ENCODE measurements at regions not wholly inside any gene's neighbourhood (a gene's known extent, or its start where the extent isn't known, plus 50 kb on each side); places are given as distances from the start of the nearest gene placed in this dataset.

- TF ChIP-seq, protein P1, sequence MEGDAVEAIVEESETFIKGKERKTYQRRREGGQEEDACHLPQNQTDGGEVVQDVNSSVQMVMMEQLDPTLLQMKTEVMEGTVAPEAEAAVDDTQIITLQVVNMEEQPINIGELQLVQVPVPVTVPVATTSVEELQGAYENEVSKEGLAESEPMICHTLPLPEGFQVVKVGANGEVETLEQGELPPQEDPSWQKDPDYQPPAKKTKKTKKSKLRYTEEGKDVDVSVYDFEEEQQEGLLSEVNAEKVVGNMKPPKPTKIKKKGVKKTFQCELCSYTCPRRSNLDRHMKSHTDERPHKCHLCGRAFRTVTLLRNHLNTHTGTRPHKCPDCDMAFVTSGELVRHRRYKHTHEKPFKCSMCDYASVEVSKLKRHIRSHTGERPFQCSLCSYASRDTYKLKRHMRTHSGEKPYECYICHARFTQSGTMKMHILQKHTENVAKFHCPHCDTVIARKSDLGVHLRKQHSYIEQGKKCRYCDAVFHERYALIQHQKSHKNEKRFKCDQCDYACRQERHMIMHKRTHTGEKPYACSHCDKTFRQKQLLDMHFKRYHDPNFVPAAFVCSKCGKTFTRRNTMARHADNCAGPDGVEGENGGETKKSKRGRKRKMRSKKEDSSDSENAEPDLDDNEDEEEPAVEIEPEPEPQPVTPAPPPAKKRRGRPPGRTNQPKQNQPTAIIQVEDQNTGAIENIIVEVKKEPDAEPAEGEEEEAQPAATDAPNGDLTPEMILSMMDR (IDR thresholded peaks at IDR 0.05): no peak
- H3K4me3 ChIP-seq: no peak overlapping the region
- H3K27ac ChIP-seq: no peak overlapping the region
- DNase-seq (ENCODE audit: low spot score): no peak
Observed at GRCh38 chr5:167952278-167952995, 339.0 kb upstream of the WWC1 start.

DNA sequence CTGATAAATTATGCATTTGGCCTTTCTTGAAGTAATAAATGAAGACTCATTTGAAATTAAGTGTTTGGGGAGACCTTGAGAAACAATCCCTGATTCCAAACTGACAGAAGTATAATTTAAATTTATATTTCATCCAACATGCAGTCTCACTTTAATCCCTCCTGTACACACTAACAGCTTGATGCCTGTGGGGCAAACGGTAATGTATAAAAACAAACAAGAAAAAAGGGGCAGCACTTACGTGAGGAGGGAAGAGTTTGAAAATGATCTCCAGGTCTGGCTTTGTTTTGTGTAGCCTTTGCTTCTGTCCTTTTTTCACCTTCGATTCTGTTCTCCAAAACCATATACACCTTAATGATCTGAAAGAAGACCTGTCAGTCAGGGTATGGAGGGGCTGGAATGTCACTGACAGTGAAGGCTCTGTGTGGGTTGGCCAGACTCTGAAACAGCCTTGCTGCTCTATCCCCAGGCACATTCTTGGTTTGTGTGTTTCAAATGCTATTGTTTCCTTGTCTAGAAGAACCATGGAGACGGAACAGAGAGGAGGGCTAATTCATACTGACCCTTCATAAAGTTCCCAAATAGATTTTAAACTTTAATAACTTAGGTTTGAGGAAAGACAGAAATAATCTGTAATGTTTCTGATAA is 338.2 kb upstream of the WWC1 start:
- TF ChIP-seq, protein P1 (IDR thresholded peaks at IDR 0.05): no peak
- Histone ChIP-seq H3K4me3 (no peak overlapping the region), H3K27ac (no peak overlapping the region)
- no peak for DNase-seq (ENCODE audit: low spot score)

DNA sequence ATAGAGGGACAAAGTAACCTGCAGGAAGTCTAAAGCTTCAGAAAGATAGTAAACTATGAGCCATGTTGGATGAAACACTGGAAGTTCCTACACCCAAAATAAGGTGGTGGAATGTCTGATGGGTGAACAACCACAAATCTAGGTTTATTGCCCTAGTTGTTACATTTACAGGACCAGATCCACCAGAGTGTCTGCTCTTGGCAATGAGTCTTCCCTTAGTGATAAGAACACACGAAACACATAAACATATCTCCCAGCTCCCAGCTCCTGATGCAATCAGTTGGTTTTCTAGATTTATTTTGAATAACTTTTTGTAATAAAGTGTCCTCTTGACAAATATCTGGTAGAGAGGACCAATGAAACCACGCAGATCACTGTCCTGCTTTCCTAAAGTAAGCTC is 329.7 kb upstream of the WWC1 start:
- TF ChIP-seq, protein P1 (IDR thresholded peaks at IDR 0.05): no peak
- H3K27ac ChIP-seq: no peak overlapping the region
- H3K4me3 ChIP-seq: no peak overlapping the region
- no peak for DNase-seq (ENCODE audit: low spot score)

GRCh38 chr5:167964529-167964928 is 326.9 kb upstream of the WWC1 start:
- TF ChIP-seq, protein P1 (IDR thresholded peaks at IDR 0.05): no peak
- H3K4me3 ChIP-seq: no peak overlapping the region
- H3K27ac ChIP-seq: no peak overlapping the region
- DNase-seq (ENCODE audit: low spot score): no peak

DNA sequence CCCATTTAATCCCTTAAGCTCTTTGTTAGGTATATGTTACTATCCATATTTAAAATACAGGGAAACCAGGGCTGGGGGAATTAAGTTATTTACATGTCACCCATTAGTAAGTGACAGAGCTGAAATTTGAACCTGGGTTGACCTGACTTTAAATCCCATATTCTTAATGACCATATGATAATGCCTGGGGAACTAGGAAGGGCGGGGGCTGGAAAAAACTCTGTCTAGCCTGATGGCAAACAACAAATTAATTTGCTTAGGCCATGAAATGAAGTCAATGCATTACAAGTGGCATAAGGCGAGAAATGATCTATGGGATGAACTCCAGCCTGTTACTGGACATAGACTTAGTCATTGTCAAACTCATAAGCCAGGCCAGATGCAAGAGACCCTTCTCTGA is 325.7 kb upstream of the WWC1 start:
- Histone ChIP-seq H3K4me3 (no peak overlapping the region), H3K27ac (no peak overlapping the region)
- no peak for DNase-seq (ENCODE audit: low spot score)
- TF ChIP-seq, protein P1 (IDR thresholded peaks at IDR 0.05): no peak

DNA sequence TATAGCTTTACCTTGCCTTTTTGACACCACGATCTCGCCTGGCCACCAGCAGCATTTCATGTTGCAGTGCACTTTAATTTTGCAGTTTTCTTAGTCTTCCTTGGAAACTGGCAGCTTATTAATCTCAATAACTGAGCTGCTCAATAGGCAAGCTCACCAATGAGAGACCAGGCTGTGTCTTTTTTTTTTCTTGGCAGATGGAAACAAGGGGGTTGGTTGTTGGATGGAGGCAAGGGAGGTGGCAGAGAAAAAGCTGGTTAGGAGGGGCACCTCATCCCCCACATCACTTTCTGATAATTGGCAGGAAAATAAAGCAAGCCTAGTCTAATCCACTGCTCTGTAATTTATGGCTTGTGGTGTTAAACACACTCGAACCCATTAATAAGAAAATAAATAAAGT is 324.5 kb upstream of the WWC1 start:
- Histone ChIP-seq H3K27ac (no peak overlapping the region), H3K4me3 (no peak overlapping the region)
- TF ChIP-seq, protein P1 (IDR thresholded peaks at IDR 0.05): no peak
- no peak for DNase-seq (ENCODE audit: low spot score)
